ENCODE measurements at regions not wholly inside any gene's neighbourhood (a gene's known extent, or its start where the extent isn't known, plus 50 kb on each side); places are given as distances from the start of the nearest gene placed in this dataset.

DNA sequence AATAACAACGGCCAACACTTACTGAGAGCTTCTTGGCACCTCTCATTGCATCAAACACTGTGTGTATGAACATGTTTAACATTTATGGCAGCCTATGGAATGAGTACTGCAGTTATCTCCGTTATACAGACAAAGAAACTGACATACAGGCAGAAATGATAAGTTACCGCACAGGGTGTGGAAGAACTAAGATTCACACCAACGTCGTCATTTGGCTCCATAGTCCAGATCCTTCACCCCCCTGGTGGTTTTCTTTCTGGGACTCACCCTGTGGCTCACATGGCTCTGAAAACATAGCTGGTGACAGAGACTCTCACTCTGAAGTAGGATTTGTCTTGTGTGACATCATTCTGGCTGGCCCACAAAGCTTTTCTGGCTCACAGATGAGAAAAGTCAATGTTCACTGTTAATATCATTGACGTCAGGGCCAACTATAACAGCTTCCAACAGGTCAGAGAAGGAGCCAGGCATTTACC is 230.1 kb downstream of the DLEU7 start:
- ChIA-PET CTCF (no interaction called here), POLR2A (no interaction called here)
- no peak overlapping the region for H3K4me3 ChIP-seq (ENCODE audit: low read depth, low read length)
- H3K27me3 ChIP-seq (ENCODE audit: control insufficient read depth, insufficient read depth, low read length), result peaks cover 16% of the 10 kb centered on the region
- TF ChIP-seq, protein P1, sequence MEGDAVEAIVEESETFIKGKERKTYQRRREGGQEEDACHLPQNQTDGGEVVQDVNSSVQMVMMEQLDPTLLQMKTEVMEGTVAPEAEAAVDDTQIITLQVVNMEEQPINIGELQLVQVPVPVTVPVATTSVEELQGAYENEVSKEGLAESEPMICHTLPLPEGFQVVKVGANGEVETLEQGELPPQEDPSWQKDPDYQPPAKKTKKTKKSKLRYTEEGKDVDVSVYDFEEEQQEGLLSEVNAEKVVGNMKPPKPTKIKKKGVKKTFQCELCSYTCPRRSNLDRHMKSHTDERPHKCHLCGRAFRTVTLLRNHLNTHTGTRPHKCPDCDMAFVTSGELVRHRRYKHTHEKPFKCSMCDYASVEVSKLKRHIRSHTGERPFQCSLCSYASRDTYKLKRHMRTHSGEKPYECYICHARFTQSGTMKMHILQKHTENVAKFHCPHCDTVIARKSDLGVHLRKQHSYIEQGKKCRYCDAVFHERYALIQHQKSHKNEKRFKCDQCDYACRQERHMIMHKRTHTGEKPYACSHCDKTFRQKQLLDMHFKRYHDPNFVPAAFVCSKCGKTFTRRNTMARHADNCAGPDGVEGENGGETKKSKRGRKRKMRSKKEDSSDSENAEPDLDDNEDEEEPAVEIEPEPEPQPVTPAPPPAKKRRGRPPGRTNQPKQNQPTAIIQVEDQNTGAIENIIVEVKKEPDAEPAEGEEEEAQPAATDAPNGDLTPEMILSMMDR (IDR thresholded peaks at IDR 0.05; ENCODE audit: insufficient read depth, low read depth, low read length), result no peak
- H3K36me3 ChIP-seq (ENCODE audit: control insufficient read depth, insufficient read depth, low read length), result no peaks in the 10 kb centered on the region
- DNase-seq (ENCODE audit: low read depth), result no peak

DNA sequence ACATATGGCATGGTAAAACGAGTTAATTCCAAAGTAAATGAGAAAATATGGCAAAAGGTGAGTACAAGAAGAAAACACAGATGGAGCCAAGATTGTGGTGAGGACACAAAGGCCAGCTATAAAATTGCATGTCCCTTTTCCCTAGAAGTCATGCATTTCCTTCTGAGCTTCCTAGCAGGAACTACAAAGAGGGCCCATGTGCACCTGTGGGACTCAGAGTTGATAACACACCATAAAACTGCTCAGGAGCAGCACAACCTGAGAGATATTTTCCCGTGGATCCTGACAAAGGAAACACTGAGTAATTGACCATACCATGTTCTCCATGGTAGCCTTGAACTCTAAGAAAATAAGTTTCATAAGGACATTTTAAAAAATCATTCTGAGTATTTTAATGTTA is 228.3 kb downstream of the DLEU7 start:
- ChIA-PET CTCF (interaction anchor here (1.0 to 1.2 kb wide), 2 partner anchors 8 to 11 kb away, joined by 3 to 7 read pairs; no protein-coding TSS in a partner anchor), POLR2A (no interaction called here)
- Histone ChIP-seq H3K36me3 (ENCODE audit: control insufficient read depth, insufficient read depth, low read length) (no peaks in the 10 kb centered on the region), H3K27me3 (ENCODE audit: control insufficient read depth, insufficient read depth, low read length) (peaks cover 9% of the 10 kb centered on the region), H3K4me3 (ENCODE audit: low read depth, low read length) (no peak overlapping the region)
- no peak for DNase-seq (ENCODE audit: low read depth)
- TF ChIP-seq, protein P1 (IDR thresholded peaks at IDR 0.05; ENCODE audit: insufficient read depth, low read depth, low read length), result no peak

DNA sequence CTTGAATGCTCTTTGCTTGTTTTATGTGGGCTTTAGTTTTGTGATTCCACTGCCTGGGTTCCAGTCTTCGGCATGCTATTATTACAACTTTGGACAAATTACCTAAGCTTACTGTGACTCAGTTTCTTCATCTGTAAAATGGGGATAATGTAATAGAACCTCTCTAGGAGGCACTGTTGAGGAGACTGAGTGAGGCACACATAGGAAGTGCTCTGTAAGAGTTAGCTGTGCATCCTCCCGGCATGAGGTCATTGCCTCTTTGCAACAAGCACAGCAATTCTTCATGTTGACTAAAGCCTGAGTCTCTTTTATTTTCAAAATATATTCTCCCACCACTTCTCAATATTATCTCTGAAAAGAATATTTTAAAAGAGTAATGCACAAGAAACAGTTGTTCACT is 227.4 kb downstream of the DLEU7 start:
- ChIA-PET CTCF (interaction anchor here (0.6 to 1.0 kb wide), 2 partner anchors 9 to 756 kb away, joined by 3 to 6 read pairs; no protein-coding TSS in a partner anchor), POLR2A (no interaction called here)
- no peaks in the 10 kb centered on the region for H3K36me3 ChIP-seq (ENCODE audit: control insufficient read depth, insufficient read depth, low read length)
- no peak overlapping the region for H3K4me3 ChIP-seq (ENCODE audit: low read depth, low read length)
- peaks cover 7% of the 10 kb centered on the region for H3K27me3 ChIP-seq (ENCODE audit: control insufficient read depth, insufficient read depth, low read length)
- no peak for DNase-seq (ENCODE audit: low read depth)
- TF ChIP-seq, protein P1 (IDR thresholded peaks at IDR 0.05; ENCODE audit: insufficient read depth, low read depth, low read length), result no peak

DNA sequence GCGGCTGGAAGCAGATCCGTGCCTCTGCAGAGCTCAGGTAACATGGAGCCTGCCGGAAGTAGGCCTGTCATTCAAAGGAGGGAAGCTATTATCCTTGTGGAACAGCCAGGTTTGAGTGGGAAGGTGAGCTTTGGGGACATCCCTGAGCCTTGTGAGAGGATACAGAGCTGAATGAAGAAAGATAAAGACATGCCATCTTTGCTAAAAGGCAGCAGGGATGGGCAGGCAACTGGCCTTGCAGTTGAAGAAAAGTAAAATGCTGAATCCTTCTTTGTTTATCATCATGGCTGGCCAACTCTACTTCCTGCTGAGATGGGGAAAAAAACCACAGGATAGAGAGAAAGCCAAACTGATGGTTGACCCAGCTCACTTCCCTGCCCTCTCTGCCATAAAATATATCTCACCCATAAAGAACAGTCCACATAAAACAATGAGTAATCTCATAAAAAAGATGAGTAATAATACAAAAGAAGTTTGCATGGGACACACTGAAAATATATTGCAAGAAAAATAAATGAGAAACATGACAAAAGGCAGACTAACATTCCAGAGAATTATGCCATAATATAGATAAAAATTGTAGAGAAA is 226.3 kb downstream of the DLEU7 start:
- TF ChIP-seq, protein P1 (IDR thresholded peaks at IDR 0.05; ENCODE audit: insufficient read depth, low read depth, low read length), result no peak
- CTCF ChIA-PET, result interaction anchor here (0.8 to 1.2 kb wide), 2 partner anchors 19 to 185 kb away, joined by 3 to 4 read pairs; no protein-coding TSS in a partner anchor
- POLR2A ChIA-PET, result interaction anchor here (0.6 kb wide), 1 partner anchor 18 kb away, joined by 8 read pairs; no protein-coding TSS in a partner anchor
- Histone ChIP-seq H3K36me3 (ENCODE audit: control insufficient read depth, insufficient read depth, low read length) (no peaks in the 10 kb centered on the region), H3K4me3 (ENCODE audit: low read depth, low read length) (no peak overlapping the region), H3K27me3 (ENCODE audit: control insufficient read depth, insufficient read depth, low read length) (peaks cover 3% of the 10 kb centered on the region)
- DNase-seq (ENCODE audit: low read depth), result peak; percentile 91

DNA sequence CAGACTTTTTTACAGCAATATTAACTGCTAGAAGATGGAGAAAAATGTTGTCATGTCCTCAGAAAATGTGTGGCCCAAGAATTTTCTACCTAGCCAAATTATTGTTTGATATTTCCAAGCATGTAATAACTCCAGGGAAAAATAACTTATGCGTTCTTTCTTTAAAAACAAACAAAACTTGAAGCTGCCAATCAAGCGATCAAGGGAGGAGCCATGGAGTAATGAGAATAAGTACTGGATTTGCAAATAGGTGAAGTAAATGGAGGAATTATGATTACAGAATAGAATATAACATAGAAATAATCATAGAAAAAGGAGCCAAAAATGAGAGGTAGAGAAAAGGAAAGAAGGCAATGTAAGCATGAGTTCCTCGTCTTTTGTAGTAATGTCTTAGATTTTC is 225.3 kb downstream of the DLEU7 start:
- ChIA-PET POLR2A (interaction anchor here (0.6 kb wide), 1 partner anchor 19 kb away, joined by 8 read pairs; no protein-coding TSS in a partner anchor), CTCF (interaction anchor here (0.8 kb wide), 1 partner anchor 184 kb away, joined by 3 read pairs; no protein-coding TSS in a partner anchor)
- Histone ChIP-seq H3K36me3 (ENCODE audit: control insufficient read depth, insufficient read depth, low read length) (no peaks in the 10 kb centered on the region), H3K27me3 (ENCODE audit: control insufficient read depth, insufficient read depth, low read length) (peaks cover 2% of the 10 kb centered on the region), H3K4me3 (ENCODE audit: low read depth, low read length) (no peak overlapping the region)
- TF ChIP-seq, protein P1 (IDR thresholded peaks at IDR 0.05; ENCODE audit: insufficient read depth, low read depth, low read length), result no peak
- no peak for DNase-seq (ENCODE audit: low read depth)

Data from BJ (cell line).